Keratinocyte (primary cell): ENCODE measurements at regions not wholly inside any gene's neighbourhood (a gene's known extent, or its start where the extent isn't known, plus 50 kb on each side); places are given as distances from the start of the nearest gene placed in this dataset.

Experiments
- DNase-seq: peaks from one replicate; pipeline ENCODE4 v3.0.0-alpha.2; 2011; ENCODE audit warnings: low read depth, missing footprints, low spot score
- FAIRE-seq: peaks from 2 replicates; lab custom pipeline; 2011; peaks lifted over from hg19 to GRCh38; lab: Jason Lieb, UNC
- H2AFZ ChIP-seq: 2 replicates; pipeline ENCODE4 v1.6.0; 2012; ENCODE audit warnings: low read length, control low read depth, inconsistent platforms; ENCODE audit not compliant: control insufficient read depth
- H3K27ac ChIP-seq: 2 replicates; pipeline ENCODE4 v1.5.1; 2011; ENCODE audit warnings: low read length; ENCODE audit not compliant: control insufficient read depth, insufficient read depth
- H3K27me3 ChIP-seq: 3 replicates; pipeline ENCODE4 v1.6.0; 2011; ENCODE audit warnings: low read length; ENCODE audit not compliant: control insufficient read depth, insufficient read depth; ENCODE audit errors: extremely low read depth
- H3K36me3 ChIP-seq, 2 experiments: 2 replicates in 1 of 2; 3 replicates in 1 of 2; pipeline ENCODE4 v1.5.1; 2011; ENCODE audit warnings: low read length in 2 of 2, mild to moderate bottlenecking in 1 of 2; ENCODE audit not compliant: control insufficient read depth in 2 of 2, insufficient read depth in 2 of 2; ENCODE audit errors: extremely low read depth in 1 of 2
- H3K4me1 ChIP-seq: 3 replicates; pipeline ENCODE4 v1.5.1; 2011; ENCODE audit warnings: low read length; ENCODE audit not compliant: control insufficient read depth, insufficient read depth; ENCODE audit errors: extremely low read depth
- H3K4me2 ChIP-seq: 3 replicates; pipeline ENCODE4 v1.6.0; 2011; ENCODE audit warnings: low read depth, low read length; ENCODE audit not compliant: control insufficient read depth, insufficient read depth; ENCODE audit errors: extremely low read depth
- H3K4me3 ChIP-seq, 3 experiments: fragments of 200-600 bp in 1 of 3; sonication (generic) in 1 of 3; 2 replicates in 2 of 3; 3 replicates in 1 of 3; pipeline ENCODE4 v1.5.1; 2011 to 2016; ENCODE audit warnings: low read length in 3 of 3, mild to moderate bottlenecking in 3 of 3, control low read depth in 2 of 3, inconsistent platforms in 1 of 3, low read depth in 1 of 3, mixed read lengths in 1 of 3, mixed run types in 1 of 3, moderate library complexity in 1 of 3; ENCODE audit not compliant: control insufficient read depth in 2 of 3, insufficient read depth in 2 of 3; ENCODE audit errors: extremely low read depth in 1 of 3
- H3K79me2 ChIP-seq: 2 replicates; pipeline ENCODE4 v1.6.0; 2012; ENCODE audit warnings: low read length; ENCODE audit not compliant: control insufficient read depth, insufficient read depth
- H3K9ac ChIP-seq: 3 replicates; pipeline ENCODE4 v1.6.0; 2011; ENCODE audit warnings: low read length; ENCODE audit not compliant: control insufficient read depth, insufficient read depth; ENCODE audit errors: extremely low read depth
- H3K9me1 ChIP-seq: 3 replicates; pipeline ENCODE4 v1.6.0; 2011; ENCODE audit warnings: low read length; ENCODE audit not compliant: control insufficient read depth, insufficient read depth; ENCODE audit errors: extremely low read depth
- H3K9me3 ChIP-seq: 2 replicates; pipeline ENCODE4 v1.5.1; 2012; ENCODE audit warnings: low read depth, low read length; ENCODE audit not compliant: control insufficient read depth
- H4K20me1 ChIP-seq: 3 replicates; pipeline ENCODE4 v1.6.0; 2011; ENCODE audit warnings: low read length; ENCODE audit not compliant: control insufficient read depth, insufficient read depth; ENCODE audit errors: extremely low read depth
- EZH2 ChIP-seq: IDR thresholded peaks from one replicate; pipeline ENCODE4 v1.6.1; 2012; ENCODE audit warnings: inconsistent platforms, mild to moderate bottlenecking, low read length, moderate library complexity
- dilution Hi-C: fragments of 300-500 bp; cut with MboI; formaldehyde crosslinking; loops from one replicate; pipeline ENCODE4 v1.7.0; 2020; ENCODE audit warnings: low sequenced_read_pairs; ENCODE audit not compliant: extremely low pct_ligation_motif_present
- TF ChIP-seq, protein P1 (sequence below), 3 experiments: IDR thresholded peaks in 1 of 3; conservative IDR thresholded peaks in 1 of 3; optimal IDR thresholded peaks in 1 of 3; 2 replicates in 2 of 3; 3 replicates in 1 of 3; pipeline versions ENCODE3 to v1.5.1; 2011; ENCODE audit warnings: low read length in 3 of 3, mild to moderate bottlenecking in 3 of 3, moderate library complexity in 2 of 3, control low read depth in 1 of 3, inconsistent platforms in 1 of 3; ENCODE audit not compliant: insufficient read depth in 2 of 3; ENCODE audit errors: extremely low read depth in 1 of 3

DNA sequence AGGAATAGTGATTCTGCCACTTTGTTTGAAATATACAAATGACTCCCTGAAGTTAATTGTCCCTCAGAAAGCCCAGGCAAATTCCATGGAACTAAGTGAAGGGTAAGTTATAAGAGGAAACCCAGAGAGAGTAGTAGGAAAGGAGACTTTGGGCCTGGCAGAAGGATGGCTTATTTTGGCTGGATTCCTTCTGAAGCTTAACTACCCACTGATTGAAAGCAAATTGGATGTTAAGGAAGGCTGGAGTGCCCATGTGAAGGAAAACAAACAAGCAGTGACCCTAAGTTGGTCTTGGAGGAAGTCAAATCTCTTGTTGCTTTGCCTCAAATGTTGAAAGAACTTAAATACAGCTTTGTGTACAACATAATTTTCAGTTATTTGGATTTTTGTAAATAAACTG lies 1106.4 kb upstream of the ZEB2 start:
- FAIRE-seq (no peak), DNase-seq (no peak)
- H3K4me1 ChIP-seq: no peaks in the 10 kb centered on the region
- H3K27me3 ChIP-seq: no peaks in the 10 kb centered on the region
- no peak overlapping the region for H3K4me3 ChIP-seq
- H3K9me3 ChIP-seq: no peaks in the 10 kb centered on the region
- H3K27ac ChIP-seq: no peak overlapping the region
- TF ChIP-seq, protein P1, sequence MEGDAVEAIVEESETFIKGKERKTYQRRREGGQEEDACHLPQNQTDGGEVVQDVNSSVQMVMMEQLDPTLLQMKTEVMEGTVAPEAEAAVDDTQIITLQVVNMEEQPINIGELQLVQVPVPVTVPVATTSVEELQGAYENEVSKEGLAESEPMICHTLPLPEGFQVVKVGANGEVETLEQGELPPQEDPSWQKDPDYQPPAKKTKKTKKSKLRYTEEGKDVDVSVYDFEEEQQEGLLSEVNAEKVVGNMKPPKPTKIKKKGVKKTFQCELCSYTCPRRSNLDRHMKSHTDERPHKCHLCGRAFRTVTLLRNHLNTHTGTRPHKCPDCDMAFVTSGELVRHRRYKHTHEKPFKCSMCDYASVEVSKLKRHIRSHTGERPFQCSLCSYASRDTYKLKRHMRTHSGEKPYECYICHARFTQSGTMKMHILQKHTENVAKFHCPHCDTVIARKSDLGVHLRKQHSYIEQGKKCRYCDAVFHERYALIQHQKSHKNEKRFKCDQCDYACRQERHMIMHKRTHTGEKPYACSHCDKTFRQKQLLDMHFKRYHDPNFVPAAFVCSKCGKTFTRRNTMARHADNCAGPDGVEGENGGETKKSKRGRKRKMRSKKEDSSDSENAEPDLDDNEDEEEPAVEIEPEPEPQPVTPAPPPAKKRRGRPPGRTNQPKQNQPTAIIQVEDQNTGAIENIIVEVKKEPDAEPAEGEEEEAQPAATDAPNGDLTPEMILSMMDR (optimal IDR thresholded peaks at IDR 0.05 in 1 of 3, IDR thresholded peaks at IDR 0.05 in 1 of 3, conservative IDR thresholded peaks at IDR 0.05 in 1 of 3; ENCODE audit: extremely low read depth in 1 of 3, insufficient read depth in 2 of 3, low read length in 3 of 3): no peak
- no peak for TF ChIP-seq EZH2
- H3K9me1 ChIP-seq: no peaks in the 10 kb centered on the region
- no peaks in the 10 kb centered on the region for H4K20me1 ChIP-seq
- H3K4me2 ChIP-seq: no peak overlapping the region
- dilution Hi-C loops: no loop called here
- H2AFZ ChIP-seq: no peak overlapping the region
- no peaks in the 10 kb centered on the region for H3K36me3 ChIP-seq
- H3K79me2 ChIP-seq: no peaks in the 10 kb centered on the region
- H3K9ac ChIP-seq: no peak overlapping the region

DNA sequence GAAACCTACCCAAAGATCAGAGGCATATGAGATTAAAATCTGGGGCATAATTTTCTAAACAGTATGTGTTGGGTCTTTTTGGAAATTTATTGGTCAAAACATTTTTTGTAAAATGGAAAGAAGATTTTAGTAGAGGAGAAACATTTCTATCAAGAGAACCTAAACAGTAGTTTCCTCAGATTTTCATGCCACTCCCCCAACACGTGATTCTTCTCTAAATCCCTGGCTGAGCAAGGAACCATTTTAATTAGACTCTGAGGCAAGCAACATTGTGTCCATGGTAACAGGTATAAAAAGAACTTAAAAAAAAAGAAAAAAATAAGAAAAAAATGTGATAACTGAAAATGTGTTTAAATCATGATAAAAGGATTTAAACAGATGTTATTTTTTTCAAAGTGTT lies 1105.2 kb upstream of the ZEB2 start:
- Histone ChIP-seq H2AFZ (no peak overlapping the region), H4K20me1 (no peaks in the 10 kb centered on the region), H3K9ac (no peak overlapping the region), H3K27me3 (no peaks in the 10 kb centered on the region), H3K4me2 (no peak overlapping the region), H3K79me2 (no peaks in the 10 kb centered on the region), H3K4me3 (no peak overlapping the region), H3K4me1 (no peaks in the 10 kb centered on the region), H3K9me1 (no peaks in the 10 kb centered on the region), H3K36me3 (no peaks in the 10 kb centered on the region), H3K9me3 (no peaks in the 10 kb centered on the region), H3K27ac (no peak overlapping the region)
- TF ChIP-seq, protein P1 (optimal IDR thresholded peaks at IDR 0.05 in 1 of 3, IDR thresholded peaks at IDR 0.05 in 1 of 3, conservative IDR thresholded peaks at IDR 0.05 in 1 of 3; ENCODE audit: extremely low read depth in 1 of 3, insufficient read depth in 2 of 3, low read length in 3 of 3): no peak
- TF ChIP-seq EZH2: no peak
- FAIRE-seq (no peak), DNase-seq (no peak)
- dilution Hi-C loops: no loop called here
